ENCODE measurements at regions not wholly inside any gene's neighbourhood (a gene's known extent, or its start where the extent isn't known, plus 50 kb on each side); places are given as distances from the start of the nearest gene placed in this dataset.

DNA sequence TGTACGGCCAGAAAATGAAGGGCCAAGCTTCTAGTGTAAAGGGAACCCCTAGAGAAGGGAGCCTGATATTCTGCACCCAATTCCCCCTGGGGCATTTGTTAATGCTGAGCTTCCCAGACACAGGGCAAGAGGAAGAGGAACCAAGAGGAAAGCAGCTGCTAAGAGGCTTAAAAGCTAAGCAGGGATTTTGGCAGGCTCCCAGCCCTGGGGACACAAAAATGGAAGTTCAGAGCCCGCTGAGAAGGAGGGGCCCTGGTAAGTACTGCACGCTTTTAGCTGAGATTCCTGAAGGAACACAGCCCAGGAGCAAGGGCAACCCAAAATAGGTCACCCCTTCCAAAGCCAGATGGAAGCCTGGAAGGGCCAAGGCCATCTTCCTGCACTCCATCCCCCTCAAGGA lies 387.3 kb upstream of the MGMT start (continued):
- TF ChIP-seq ZBTB1 (CRISPR knock-in tag; IDR thresholded peaks at IDR 0.05; ENCODE audit: borderline replicate concordance) (no peak), MED13 (CRISPR knock-in tag; IDR thresholded peaks at IDR 0.05) (no peak)
- TF ChIP-seq, protein P1, sequence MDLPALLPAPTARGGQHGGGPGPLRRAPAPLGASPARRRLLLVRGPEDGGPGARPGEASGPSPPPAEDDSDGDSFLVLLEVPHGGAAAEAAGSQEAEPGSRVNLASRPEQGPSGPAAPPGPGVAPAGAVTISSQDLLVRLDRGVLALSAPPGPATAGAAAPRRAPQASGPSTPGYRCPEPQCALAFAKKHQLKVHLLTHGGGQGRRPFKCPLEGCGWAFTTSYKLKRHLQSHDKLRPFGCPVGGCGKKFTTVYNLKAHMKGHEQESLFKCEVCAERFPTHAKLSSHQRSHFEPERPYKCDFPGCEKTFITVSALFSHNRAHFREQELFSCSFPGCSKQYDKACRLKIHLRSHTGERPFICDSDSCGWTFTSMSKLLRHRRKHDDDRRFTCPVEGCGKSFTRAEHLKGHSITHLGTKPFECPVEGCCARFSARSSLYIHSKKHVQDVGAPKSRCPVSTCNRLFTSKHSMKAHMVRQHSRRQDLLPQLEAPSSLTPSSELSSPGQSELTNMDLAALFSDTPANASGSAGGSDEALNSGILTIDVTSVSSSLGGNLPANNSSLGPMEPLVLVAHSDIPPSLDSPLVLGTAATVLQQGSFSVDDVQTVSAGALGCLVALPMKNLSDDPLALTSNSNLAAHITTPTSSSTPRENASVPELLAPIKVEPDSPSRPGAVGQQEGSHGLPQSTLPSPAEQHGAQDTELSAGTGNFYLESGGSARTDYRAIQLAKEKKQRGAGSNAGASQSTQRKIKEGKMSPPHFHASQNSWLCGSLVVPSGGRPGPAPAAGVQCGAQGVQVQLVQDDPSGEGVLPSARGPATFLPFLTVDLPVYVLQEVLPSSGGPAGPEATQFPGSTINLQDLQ (CRISPR knock-in tag; IDR thresholded peaks at IDR 0.05) = no peak

DNA sequence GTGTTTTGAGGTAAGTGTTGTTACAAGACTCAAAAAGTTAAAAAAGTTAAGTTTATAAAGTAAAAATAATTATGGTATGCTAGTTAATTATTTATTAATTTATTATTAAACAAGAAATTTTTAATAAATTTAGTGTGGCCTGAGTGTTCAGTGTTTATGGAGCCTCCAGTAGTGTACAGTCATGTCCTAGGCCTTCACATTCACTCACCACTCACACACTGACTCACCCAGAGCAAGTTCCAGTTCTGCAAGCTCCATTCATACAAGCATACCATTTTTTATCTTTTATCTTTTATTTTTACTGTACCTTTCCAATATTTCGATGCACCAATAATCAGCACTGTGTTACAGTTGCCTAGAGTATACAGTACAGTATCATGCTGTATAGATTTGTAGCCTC lies 381.2 kb upstream of the MGMT start:
- no TSS peak for BruUV-seq (replicated peaks)
- no peak overlapping the region for H2AFZ ChIP-seq (ENCODE audit: low read length)
- H3K79me2 ChIP-seq (ENCODE audit: insufficient read depth, low read length) = no peaks in the 10 kb centered on the region
- in situ Hi-C loops (cut with HindIII; ENCODE audit: extremely low pct_ligation_motif_present, low pct_unique_long_range_greater_than_20kb) (no loop called here), intact Hi-C loops (cut with micrococcal nuclease; ENCODE audit: unreplicated experiment) (loop anchor here (10.0 kb wide), 1 partner anchor 169 kb away; no protein-coding TSS in a partner anchor)
- no peaks in the 10 kb centered on the region for H3K4me1 ChIP-seq (ENCODE audit: insufficient read depth, low read length)
- POLR2A ChIA-PET = no interaction called here
- DNase-seq (ENCODE audit: low spot score) = no peak
- H4K20me1 ChIP-seq (ENCODE audit: insufficient read depth, low read length) = no peaks in the 10 kb centered on the region
- no peaks in the 10 kb centered on the region for H3K27me3 ChIP-seq (ENCODE audit: control insufficient read depth in 1 of 2, insufficient read depth in 2 of 2, low read length in 2 of 2)
- H3K9ac ChIP-seq (ENCODE audit: insufficient read depth, low read depth, low read length) = no peak overlapping the region
- H3K27ac ChIP-seq (ENCODE audit: extremely low read length, insufficient read depth, low read length) = no peak overlapping the region
- H3K4me3 ChIP-seq (replicated peaks in 1 of 3; ENCODE audit: insufficient read depth in 1 of 3, low read depth in 2 of 3, low read length in 3 of 3) = no peak overlapping the region
- 0% methylated on average over 1 of the region's 1 CpG for WGBS (ENCODE audit: low lambda C conversion rate)
- no peak overlapping the region for H3K4me2 ChIP-seq (ENCODE audit: low read depth, low read length)
- TF ChIP-seq ZSCAN12 (CRISPR knock-in tag; IDR thresholded peaks at IDR 0.05) = no peak
- no peak for TF ChIP-seq NFE2L1 (CRISPR knock-in tag; IDR thresholded peaks at IDR 0.05; ENCODE audit: borderline replicate concordance)
- no peak for TF ChIP-seq ZNF747 (CRISPR knock-in tag; IDR thresholded peaks at IDR 0.05; ENCODE audit: borderline replicate concordance)
- TF ChIP-seq, protein P2, sequence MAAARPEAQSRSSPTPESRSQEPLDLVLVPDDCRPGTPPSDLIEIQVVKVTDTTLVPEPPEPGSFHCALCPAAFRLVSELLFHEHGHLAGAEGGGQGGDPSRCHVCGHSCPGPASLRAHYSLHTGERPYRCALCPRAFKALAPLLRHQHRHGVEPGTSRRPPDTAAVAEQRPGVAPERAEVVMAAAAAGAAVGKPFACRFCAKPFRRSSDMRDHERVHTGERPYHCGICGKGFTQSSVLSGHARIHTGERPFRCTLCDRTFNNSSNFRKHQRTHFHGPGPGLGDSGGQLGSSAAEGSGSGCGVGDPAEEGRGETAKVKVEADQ (CRISPR knock-in tag; IDR thresholded peaks at IDR 0.05; ENCODE audit: borderline replicate concordance) = no peak
- TF ChIP-seq TBP (CRISPR knock-in tag; IDR thresholded peaks at IDR 0.05) = no peak
- no peak for TF ChIP-seq ZSCAN9 (CRISPR knock-in tag; IDR thresholded peaks at IDR 0.05; ENCODE audit: borderline replicate concordance)
- TF ChIP-seq KMT2B (CRISPR knock-in tag; IDR thresholded peaks at IDR 0.05) = no peak
- TF ChIP-seq DNMT1 (CRISPR knock-in tag; IDR thresholded peaks at IDR 0.05) = no peak
- TF ChIP-seq, protein P3, sequence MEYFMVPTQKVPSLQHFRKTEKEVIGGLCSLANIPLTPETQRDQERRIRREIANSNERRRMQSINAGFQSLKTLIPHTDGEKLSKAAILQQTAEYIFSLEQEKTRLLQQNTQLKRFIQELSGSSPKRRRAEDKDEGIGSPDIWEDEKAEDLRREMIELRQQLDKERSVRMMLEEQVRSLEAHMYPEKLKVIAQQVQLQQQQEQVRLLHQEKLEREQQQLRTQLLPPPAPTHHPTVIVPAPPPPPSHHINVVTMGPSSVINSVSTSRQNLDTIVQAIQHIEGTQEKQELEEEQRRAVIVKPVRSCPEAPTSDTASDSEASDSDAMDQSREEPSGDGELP (IDR thresholded peaks at IDR 0.05; ENCODE audit: borderline replicate concordance, low read depth) = no peak
- TF ChIP-seq TBX2 (CRISPR knock-in tag; IDR thresholded peaks at IDR 0.05; ENCODE audit: borderline replicate concordance) = no peak
- TF ChIP-seq GATAD1 (CRISPR knock-in tag; IDR thresholded peaks at IDR 0.05) = no peak
- no peak for TF ChIP-seq ZNF30 (CRISPR knock-in tag; IDR thresholded peaks at IDR 0.05)
- no peak for TF ChIP-seq MYNN (CRISPR knock-in tag; IDR thresholded peaks at IDR 0.05; ENCODE audit: low read depth)
- no peak for TF ChIP-seq ZNF296 (CRISPR knock-in tag; conservative IDR thresholded peaks at IDR 0.05)
- no peak for TF ChIP-seq GZF1 (CRISPR knock-in tag; IDR thresholded peaks at IDR 0.05)
- no peaks in the 10 kb centered on the region for H3K36me3 ChIP-seq (replicated peaks in 1 of 2; ENCODE audit: control insufficient read depth in 1 of 2, insufficient read depth in 2 of 2, low read length in 2 of 2)
- no peak for FAIRE-seq
- peaks cover 4% of the 10 kb centered on the region; the same call in 1 of the 2 replicates for H3K9me3 ChIP-seq (ENCODE audit: low read length)
- ATAC-seq = no peak
- CTCF ChIA-PET (ENCODE audit: low intra/inter-chr PET ratio, low total read pairs) = no interaction called here

Measured in HepG2 (cell line).